GM19328 (cell line): ENCODE measurements at regions not wholly inside any gene's neighbourhood (a gene's known extent, or its start where the extent isn't known, plus 50 kb on each side); places are given as distances from the start of the nearest gene placed in this dataset.

ENCODE experiments used
- ATAC-seq: cut with Tn5 transposase; IDR thresholded peaks from one replicate; pipeline ENCODE4 v1.9.1; 2021; ENCODE audit warnings: mild to moderate bottlenecking, moderate library complexity; ENCODE audit not compliant: unreplicated experiment

DNA sequence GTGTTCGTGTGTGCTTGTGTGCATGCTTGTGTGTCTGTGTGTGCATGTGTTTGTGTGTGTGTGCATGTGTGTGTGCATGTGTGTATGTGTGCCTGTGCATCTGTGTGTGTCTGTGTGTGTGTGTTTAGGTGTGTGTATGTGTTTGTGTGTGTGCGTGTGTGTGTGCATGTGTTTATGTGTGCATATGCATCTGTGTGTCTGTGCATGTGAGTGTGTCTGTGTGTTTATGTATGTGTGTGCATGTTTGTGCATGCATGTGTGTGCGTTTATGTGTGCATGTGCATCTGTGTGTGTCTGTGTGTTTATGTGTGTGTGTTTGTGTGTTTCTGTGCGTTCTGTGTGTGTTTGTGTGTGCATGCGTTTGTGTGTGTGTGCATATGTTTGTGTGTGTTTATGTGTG lies 106.6 kb upstream of the TNRC6C start:
- ATAC-seq = no peak

DNA sequence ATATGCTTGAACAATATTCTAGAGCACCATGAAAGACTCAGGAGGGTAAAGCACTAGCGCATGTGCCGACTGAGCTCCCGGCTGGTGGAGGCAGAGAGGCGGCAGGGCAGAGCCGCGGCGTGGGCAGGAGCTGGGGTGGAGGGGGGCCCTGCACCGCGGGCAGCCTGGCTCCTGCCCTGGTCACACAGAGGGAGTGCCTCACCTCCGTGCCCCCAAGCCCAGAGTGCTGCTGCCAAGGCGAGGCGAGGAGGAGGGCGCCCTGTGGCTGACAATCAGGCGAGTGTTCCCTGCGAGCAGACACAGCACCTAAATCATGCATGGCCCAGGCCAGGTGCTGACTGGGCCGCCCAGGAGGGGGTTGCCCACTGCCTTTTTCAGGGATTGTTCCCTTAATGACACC lies 105.8 kb upstream of the TNRC6C start:
- ATAC-seq = no peak

DNA sequence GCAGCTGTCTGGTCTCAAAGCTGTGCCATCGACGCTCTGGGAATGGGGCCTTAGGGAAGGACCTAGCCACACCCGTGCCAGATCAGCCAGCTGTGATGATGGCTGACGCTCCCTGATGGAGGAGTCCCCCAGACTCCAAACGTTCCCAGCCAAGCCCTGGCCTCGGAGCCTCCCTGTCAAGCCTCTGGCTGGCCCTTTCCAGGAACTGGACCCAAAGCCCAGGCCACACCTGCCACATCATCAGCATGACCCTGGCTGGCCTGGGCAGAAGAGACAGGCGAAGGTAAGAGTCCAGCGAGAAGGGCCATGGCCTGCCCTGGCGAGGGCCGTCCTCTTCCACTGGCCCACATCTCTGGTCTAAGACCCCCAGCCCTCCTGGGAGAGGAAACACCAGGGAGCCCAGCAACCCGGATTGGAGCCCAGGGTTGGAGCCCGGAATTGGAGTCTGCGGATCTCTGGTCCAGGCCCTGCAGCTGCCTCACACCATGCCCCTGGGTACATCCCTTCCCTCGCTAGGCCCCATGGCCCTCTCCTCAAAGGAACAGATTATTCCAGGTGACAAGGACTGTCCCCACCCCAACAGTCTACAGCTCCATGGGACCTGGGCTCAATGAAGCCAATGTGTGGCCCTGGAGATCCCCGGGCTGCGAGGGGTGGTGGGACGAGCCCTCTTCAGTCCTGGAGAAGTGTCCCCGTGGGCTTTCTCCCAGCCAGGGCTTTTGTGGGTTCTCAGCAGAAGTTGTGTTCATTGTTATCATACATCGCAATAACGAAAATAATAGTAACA lies 105.1 kb upstream of the TNRC6C start:
- ATAC-seq = no peak

DNA sequence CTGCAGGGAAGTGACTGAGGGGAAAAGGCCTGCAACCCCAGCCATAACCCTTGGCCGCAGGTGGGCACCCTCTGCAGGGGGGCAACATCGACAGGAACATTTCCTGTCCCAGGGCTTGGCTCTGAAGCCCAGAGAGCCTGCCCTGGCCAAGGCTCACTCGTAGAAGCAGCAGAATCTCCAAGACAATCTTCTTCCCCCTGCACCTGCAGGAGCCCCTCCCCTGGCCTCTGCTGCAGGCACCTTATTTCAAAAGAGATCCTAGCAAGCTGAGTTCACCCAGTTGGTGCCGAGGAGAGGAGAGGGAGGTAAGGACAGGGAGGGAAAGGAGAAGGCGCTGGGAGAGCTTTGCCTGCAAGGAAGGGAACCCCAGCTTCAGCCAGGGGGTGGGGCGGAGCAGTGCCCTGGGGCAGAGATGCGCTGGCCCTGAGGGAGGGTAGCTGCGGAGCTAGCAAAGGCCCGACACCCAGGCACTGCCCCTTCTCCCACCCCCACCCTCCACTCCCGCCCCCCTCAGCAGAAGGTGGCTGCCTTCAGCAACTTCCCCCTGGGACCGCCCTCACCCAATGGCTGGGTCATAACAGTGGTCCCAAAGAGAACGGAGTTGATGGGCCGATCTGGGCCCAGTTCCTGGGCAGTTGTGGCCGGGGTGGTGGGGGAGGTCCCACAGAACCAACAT lies 104.3 kb upstream of the TNRC6C start:
- no peak for ATAC-seq

DNA sequence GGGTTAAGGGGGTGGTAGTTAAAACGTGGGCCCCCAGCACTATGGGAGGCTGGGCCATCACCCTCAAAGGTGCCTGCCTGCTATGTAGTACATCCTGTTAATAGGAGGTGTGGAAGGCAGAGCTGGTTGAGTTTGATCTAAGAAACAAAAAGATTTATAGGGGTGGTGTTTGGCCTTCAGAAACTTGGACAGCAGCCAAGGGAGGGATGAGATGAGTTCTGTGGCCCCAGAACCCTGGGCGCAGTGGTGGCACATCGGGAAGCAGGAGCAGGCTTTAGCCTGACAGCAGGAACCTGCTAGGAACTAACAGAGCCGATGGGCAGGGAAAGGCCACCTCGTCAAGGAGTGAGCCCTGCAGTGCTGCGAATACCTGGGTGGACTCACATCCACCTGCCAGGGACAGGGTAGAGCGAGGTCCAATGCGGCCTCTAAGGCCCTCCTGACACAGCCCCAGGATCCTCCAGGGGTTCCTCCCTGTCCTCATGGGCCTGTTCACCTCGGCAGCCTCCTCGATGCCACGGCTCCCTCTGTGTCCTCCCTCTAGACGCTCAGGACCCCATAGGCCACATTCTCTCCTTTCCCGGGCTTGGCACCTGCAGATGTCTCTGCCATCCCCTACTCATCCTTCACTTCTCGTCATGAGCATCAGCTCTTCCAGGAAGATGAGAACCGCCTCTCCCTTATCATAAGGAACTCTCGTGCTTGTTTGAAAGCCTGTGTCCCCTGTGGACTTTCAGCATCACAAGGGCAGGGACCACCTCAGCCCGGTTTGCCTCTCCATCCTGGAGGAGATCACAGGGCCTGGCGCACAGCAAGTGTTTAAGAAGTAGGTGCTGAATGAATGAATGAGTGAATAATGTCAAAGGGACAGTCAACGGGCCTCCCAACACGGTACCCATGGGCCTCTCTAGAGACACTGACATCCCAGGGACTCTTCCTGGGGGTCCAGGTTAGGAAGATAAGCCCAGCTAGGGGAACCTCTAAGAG lies 103.5 kb upstream of the TNRC6C start:
- ATAC-seq = no peak

DNA sequence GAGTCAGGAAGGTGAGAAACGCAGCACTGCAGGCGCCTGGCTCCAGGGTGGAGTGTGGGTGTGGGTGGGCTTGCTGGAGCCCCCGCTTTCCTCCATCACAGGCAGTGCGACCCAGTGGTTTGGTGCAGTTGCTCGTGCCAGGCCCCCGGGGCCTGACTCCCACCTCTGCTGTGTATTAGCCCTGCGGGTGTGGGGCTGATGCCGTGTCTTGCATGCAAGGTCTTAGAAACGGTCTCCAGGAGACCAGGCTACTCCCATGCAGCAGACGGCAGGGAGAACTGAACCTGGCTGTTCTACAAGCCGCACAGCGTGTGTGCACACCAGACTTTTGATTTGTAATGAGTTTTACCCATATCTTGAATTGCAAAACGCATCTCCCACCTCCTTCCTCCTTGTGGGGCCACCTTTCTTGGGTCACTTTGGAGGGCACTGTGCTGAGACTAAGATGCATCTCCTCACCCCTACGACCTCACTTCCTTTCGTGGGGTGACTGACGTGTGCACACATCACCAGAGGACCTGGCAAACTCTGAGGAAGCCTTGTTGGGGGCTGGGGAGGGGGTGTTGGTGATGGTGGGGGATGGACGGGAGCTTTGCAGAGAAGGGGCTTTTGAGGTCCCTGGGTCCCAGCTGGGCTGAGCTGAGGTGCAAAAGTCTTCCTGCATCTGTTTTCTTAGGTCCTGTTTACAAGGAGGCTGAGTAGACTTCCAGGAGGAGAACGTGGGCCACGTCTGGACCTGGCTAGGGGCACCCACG lies 101.8 kb upstream of the TNRC6C start:
- no peak for ATAC-seq

DNA sequence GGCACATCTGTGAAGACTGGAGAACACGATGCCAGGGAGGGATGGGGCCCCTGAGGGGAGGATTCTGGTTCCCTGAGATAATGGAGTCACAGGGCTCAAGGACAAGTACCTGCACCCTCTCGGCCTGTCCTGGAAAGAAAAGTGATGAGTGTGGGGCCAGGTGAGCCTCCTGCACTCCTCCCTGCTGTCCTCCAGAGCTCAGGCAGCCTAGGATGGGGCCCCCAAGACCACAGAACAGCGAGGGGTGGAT lies 101.3 kb upstream of the TNRC6C start:
- ATAC-seq = no peak

DNA sequence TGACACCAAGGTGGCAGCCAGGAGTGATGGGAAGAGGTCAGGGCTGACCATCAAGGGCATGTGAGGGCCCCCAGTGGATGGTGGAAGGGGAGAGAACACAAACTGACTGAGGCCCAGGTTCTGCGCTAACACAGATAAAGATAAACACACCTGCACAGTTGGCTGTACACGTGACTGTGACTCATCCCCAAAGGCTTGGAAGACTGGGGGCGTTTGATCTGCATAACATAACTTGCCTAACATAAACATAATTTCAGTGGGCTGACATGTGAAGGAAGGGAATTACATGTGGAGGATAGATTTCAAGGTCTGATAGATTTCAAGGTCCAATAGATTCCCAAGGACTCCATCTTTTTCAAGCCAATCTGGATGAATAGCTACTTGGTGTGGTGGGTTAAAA lies 100.9 kb upstream of the TNRC6C start:
- no peak for ATAC-seq

DNA sequence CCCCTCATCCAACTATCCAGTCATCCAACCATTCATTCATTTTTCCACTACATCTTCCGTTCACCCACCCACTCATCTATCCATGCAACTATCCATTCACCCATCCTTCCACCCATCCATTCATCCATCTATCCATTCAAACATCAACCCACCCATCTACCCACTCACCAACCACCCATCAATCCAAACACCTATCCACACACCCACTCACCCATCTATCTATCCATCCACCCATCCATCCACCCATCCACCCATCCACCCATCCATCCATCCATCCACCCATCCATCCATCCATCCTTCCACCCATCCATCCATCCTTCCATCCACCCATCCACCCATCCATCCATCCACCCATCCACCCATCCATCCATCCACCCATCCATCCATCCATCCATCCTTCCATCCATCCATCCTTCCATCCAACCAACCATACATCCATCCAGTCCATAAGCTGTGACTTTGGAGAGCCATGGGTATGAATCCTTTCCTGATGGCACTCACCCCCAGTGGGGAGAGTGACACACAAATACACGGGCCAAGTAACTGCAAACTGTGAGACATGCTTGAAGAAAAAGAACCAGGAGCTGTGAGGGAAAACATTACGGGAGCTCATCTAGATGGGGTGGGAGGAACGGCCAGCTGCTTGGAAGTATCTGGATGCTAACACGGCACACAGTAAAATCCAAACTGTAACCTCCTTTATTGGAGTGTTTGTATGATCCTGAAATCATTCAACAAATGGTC lies 100.0 kb upstream of the TNRC6C start:
- no peak for ATAC-seq

DNA sequence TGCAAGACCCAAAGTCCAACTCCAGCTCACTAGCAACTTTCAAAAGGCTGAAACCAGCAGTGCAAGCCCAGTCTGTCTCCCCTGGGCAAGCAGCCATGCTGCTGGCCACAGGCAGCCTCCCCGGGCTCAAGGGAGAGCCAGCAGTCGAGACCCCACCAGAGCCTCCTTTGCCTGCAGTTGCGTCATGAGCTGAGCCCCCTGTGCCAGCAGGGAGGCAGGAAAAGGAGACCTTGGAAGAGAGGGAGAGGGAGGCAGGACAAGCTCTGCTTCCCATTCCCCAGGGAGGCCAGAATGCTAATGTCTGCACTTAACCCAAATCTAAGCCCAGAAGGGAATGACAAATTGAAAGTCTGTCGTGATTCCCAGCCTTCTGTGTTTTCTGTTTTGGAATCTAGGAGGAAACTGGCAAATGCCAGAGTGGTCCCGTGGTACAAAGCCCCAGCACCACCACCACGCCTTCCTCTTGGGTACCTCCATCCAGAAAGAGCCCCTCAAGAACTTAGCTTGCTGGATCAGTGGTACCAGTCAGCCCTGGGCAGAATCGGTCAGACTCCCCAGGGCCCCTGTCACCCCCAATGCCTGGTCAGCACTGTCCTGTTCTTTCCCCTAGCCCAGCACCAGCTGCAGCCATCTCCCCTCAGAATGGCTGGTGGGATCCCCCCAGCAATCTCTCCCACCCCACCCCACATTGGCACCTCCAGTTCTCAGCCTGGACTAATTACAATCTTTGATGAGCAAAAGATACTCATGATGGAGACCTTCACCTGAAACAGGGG lies 99.3 kb upstream of the TNRC6C start:
- no peak for ATAC-seq

DNA sequence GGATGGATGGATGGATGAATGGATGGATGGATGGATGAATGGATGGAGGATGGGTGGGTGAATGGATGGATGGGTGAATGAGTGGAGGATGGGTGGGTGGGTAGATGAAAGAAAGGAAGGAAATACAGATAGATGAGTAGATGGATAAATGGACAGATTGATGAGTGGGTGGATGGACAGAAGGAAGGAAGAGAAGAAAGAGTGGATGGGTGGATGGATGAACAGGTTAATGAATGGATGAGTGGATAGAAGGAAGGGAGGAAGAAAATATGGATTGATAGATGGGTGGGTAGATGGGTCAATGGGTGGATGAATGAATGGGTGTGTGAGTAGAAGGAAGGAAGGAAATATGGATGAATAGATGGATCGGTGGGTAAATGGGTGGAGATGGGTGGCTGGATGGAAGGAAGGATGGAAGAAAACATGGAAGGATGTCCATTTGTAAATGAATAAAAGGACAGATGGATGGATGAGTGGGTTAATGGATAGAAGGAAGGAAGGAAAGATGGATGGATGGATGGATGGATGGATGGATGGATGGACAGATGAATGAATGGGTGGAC lies 97.3 kb upstream of the TNRC6C start:
- no peak for ATAC-seq

DNA sequence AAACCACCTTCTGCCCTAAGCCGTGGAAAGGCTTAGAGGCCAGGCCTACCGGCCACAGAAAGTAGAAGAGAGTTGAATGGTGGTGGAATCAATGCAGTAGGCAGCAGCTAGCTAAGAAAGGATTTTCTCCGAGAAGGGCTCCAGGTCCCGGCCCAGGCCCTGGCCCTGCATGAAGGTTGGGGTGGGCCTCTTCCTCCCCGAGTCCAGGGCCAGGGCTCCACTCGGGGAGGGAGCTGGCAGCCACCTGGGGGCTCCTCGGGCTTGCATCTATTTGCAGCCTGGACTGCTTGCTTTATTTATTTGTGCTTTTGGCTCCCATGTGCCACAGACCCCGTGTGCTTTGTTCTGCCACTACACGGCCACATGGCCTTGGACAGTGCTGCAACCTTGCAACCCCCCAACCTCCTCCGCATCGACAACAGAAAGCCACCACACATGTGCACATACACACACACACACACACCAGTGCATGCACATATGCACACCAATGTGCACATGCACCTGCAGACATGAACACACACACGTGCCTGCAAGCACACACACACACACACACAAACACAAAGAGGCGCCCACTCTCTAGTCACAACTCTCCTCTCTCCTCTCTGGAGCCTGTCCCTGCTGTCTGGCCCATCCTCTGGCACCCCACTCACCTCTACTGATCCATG lies 96.4 kb upstream of the TNRC6C start:
- ATAC-seq = no peak

DNA sequence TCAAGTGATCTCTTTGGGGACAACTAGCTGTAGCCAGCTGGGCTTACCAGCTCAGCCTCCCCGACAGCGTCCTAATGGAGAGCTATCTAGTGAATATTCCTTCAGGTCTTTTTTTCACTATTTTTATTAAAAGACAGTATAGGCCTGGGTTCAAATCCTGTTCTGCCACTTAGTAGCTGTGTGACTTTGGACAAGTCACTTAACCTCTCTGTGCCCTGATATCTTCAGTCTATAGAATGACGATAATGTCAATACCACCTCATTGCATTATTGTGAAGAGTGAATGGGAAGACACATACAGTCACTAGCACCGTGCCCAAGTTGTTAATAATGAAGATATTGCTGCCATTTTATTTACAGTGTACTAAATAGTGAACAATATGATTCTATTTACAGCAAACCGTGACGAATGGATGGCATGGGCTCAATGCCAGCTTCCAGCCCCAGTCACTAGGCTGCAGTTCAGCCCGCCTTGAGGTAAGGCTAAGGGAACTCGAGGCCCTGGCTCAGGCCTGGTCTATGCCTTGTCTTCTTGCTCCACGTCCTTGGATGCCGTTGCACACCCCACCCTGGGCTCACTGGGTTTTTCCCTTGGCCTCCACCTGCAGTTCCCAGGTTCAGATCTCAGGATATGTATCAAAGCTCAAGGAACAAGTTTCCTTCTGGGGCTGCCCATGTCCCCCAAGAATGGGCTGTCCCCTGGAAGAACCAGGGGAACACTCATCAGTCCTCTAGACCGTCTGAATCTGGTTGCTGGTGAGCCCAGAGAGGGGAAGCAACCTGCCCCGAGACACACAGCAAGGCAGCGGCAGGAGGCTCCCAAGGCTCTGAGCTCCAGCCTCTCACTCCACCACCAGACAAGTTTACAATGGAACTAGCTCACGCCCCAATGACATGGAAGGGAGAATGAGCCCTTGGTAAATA lies 95.4 kb upstream of the TNRC6C start:
- ATAC-seq = no peak

DNA sequence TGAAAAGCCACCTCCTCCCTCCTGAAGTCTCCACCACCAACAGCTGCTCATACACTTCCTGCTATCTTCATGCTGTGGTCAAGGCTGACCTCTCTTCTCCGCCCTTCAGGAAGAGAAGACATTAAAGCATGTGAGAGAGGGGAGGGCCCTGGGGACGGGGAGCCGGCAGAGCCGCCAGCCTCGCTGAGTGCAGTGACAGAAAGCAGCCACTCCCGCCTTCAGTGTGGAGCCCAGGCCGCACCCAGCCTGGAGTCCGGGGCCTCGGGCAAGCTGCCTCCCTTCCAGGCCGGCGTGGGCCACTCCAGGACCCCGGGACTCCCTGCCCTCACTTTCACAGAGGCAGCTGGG lies 94.7 kb upstream of the TNRC6C start:
- ATAC-seq = no peak

DNA sequence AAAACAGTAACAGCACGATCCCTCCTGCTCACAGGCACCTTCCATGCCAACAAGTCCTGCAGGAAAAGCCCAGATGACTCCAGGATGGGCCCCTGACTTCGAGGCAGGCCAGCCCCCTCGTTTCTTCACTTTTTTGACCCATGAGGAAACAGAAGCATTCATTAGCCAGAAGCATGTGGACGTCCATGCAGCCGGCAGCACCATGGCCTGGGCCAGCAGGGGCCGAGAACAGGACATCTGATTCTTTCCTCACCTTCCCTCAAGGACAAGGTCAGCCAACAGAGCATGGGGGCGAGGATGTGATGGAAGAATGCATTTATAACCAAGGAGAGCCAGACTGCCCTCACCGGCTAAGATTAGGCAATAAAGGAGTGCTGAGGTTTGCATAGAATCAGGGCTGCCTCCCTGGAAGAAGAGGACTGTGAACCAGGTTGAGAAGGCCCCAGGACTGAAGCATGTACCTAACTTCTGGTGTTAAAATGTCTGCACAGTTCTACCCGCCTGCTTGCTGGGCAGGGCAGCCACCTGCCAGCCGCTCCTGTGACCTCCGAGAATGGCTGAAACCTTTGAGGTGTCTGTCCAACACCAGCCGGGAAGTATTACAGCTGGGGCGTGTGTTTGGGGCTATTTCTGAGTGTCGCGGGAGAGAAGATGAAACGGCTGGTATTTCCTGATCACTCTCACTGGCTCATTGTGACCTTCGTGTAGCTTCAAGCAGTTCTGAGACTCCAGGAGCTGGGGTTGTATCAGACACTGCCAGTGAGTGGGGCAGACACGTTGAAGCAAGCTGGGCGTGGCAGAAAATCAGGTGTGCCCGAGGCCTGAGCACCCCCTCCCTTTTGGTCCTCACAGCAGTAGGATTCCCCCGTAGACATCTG lies 94.0 kb upstream of the TNRC6C start:
- ATAC-seq = no peak

DNA sequence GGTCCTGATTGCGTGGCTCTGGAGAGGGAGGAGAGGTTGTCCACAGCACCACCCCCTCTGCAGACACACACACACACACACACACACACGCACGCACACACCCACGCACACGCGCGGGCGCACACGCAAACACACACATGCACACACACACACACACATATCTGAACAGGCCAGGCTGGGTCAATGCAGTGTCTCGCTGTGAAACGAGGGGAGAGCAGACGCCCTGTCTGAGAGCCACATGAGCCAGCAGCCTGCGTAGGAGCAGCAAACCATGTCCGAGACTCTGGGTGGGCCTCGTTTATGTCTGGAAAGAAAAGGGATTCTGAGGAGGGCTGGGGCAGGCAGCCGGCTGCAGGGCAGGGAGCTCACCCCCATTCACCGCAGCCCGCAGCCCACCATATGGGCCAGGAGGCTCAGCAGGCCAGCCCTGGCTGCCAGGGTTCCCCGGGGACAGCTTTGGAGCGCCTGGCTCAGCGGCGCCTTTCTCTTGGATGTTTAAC lies 93.3 kb upstream of the TNRC6C start:
- ATAC-seq = no peak

DNA sequence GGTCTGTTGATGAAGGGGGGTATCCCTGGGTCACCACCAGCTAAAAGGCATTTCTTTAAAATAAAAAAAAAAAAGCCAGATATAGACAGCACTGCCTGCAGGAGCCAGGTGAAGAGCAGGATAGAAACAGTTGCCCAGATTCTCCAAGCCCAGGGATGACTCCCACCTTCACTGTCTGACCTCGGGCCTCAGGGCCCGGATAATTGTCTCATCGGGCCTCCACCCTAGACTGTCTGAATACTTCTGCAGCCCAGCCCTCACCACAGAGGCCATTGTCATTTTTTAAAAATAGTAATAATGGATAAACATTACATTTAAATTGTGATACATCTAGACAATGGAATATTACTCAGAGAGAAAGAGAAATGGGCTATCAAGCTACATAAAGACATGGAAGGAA lies 92.8 kb upstream of the TNRC6C start:
- ATAC-seq = no peak
